Esophagus squamous epithelium (tissue), 5 donors: ENCODE measurements at regions not wholly inside any gene's neighbourhood (a gene's known extent, or its start where the extent isn't known, plus 50 kb on each side); places are given as distances from the start of the nearest gene placed in this dataset.

Experiments
- DNase-seq: peaks from one replicate; lab custom pipeline; 2025; lab: John Stamatoyannopoulos, UW
- H3K27ac ChIP-seq, 4 donors: fragments of 200-600 bp; sonication (generic); one replicate each; pipeline ENCODE4 v1.5.1; 2016 to 2019; ENCODE audit warnings: mild to moderate bottlenecking in 1 of 4
- H3K27me3 ChIP-seq, 4 donors: fragments of 200-600 bp; sonication (generic); 1 replicate in 3 of 4; 2 replicates in 1 of 4; pipeline versions ENCODE4 v1.5.1 to v1.6.0; 2017 to 2021; ENCODE audit warnings: antibody characterized with exemption in 1 of 4
- H3K36me3 ChIP-seq, 3 donors: fragments of 200-600 bp; sonication (generic); one replicate each; pipeline ENCODE4 v1.5.1; 2016 to 2019
- H3K4me1 ChIP-seq, 3 donors: fragments of 200-600 bp; sonication (generic); one replicate each; pipeline ENCODE4 v1.5.1; 2017 to 2019
- H3K4me3 ChIP-seq, 4 donors: fragments of 200-600 bp; sonication (generic); 1 replicate in 3 of 4; 2 replicates in 1 of 4; pipeline ENCODE4 v1.5.1; 2016 to 2019; ENCODE audit warnings: mild to moderate bottlenecking in 2 of 4, moderate library complexity in 1 of 4
- H3K9me3 ChIP-seq, 3 donors: fragments of 200-600 bp; sonication (generic); one replicate each; pipeline ENCODE4 v1.5.1; 2016 to 2019
- CTCF ChIP-seq, 6 experiments: fragments of 450-650 bp in 4 of 6; fragments of 200-600 bp in 2 of 6; sonication (generic) in 2 of 6; IDR thresholded peaks; one replicate each; pipeline ENCODE4 v1.5.1; 2016 to 2019; ENCODE audit warnings: antibody characterized with exemption in 6 of 6, mild to moderate bottlenecking in 4 of 6, moderate library complexity in 4 of 6
- POLR2A ChIP-seq, 4 donors: fragments of 450-650 bp; IDR thresholded peaks; one replicate each; pipeline ENCODE4 v1.6.1; 2017; ENCODE audit warnings: antibody characterized with exemption in 4 of 4, mild to moderate bottlenecking in 4 of 4, moderate library complexity in 3 of 4
- WGBS, 2 donors: methylation state at CpG; one replicate each; pipeline ENCODE4 v1.1.5; 2018; 5-methylcytosine and 5-hydroxymethylcytosine counted together
- intact Hi-C: fragments of 100-400 bp; cut with DNase I; formaldehyde crosslinking; loops from one replicate; pipeline ENCODE4 v1.15.0; 2022
- donor health status: DM: yes; HTN: yes; CAD: no.

GRCh38 chr18:30177056-30177455, 865.5 kb downstream of the DSC3 start:
- Histone ChIP-seq H3K36me3 (no peaks in the 10 kb centered on the region), H3K9me3 (peaks cover 0 to 9% (median 8%) of the 10 kb centered on the region in 3 donors), H3K4me3 (no peak overlapping the region), H3K27me3 (no peaks in the 10 kb centered on the region), H3K27ac (no peak overlapping the region), H3K4me1 (no peaks in the 10 kb centered on the region)
- 67 to 69% methylated on average over 4 of the region's 4 CpGs for WGBS, 2 donors
- intact Hi-C loops: no loop called here
- TF ChIP-seq POLR2A (IDR thresholded peaks at IDR 0.05): no peak
- no peak for TF ChIP-seq CTCF (IDR thresholded peaks at IDR 0.05)
- no peak for DNase-seq

- Histone ChIP-seq H3K27ac (no peak overlapping the region), H3K36me3 (no peaks in the 10 kb centered on the region), H3K9me3 (peaks cover 0 to 9% (median 8%) of the 10 kb centered on the region in 3 donors), H3K4me3 (no peak overlapping the region), H3K27me3 (no peaks in the 10 kb centered on the region), H3K4me1 (no peaks in the 10 kb centered on the region)
- intact Hi-C loops: no loop called here
- TF ChIP-seq POLR2A (IDR thresholded peaks at IDR 0.05): no peak
- no peak for TF ChIP-seq CTCF (IDR thresholded peaks at IDR 0.05)
- no peak for DNase-seq
- WGBS, 2 donors: 84 to 90% methylated on average over 16 to 18 of the region's 19 CpGs
These were observed 866.8 kb downstream of the DSC3 start for GRCh38 chr18:30175621-30176225.

- Histone ChIP-seq H3K4me1 (no peaks in the 10 kb centered on the region), H3K9me3 (peaks cover 0 to 9% (median 8%) of the 10 kb centered on the region in 3 donors), H3K36me3 (no peaks in the 10 kb centered on the region), H3K4me3 (no peak overlapping the region), H3K27ac (no peak overlapping the region), H3K27me3 (no peaks in the 10 kb centered on the region)
- no CpG with 5 or more reads among the region's 52 CpGs for whole genome bisulfite sequencing, 2 donors
- intact Hi-C loops: no loop called here
- DNase-seq: no peak
- TF ChIP-seq POLR2A (IDR thresholded peaks at IDR 0.05) (no peak), CTCF (IDR thresholded peaks at IDR 0.05) (no peak)
These were observed 867.4 kb downstream of the DSC3 start for GRCh38 chr18:30175061-30175574.

- Histone ChIP-seq H3K4me3 (no peak overlapping the region), H3K27ac (no peak overlapping the region), H3K36me3 (no peaks in the 10 kb centered on the region), H3K27me3 (no peaks in the 10 kb centered on the region), H3K4me1 (no peaks in the 10 kb centered on the region), H3K9me3 (no peaks in the 10 kb centered on the region)
- intact Hi-C loops: no loop called here
- no peak for TF ChIP-seq CTCF (IDR thresholded peaks at IDR 0.05)
- no peak for TF ChIP-seq POLR2A (IDR thresholded peaks at IDR 0.05)
- WGBS, 2 donors: 79 to 81% methylated on average over 2 of the region's 2 CpGs
- no peak for DNase-seq
These were observed 879.0 kb downstream of the DSC3 start for GRCh38 chr18:30163573-30163972.

GRCh38 chr18:30160124-30160523, 882.4 kb downstream of the DSC3 start:
- Histone ChIP-seq H3K4me1 (no peaks in the 10 kb centered on the region), H3K4me3 (no peak overlapping the region), H3K36me3 (no peaks in the 10 kb centered on the region), H3K27me3 (no peaks in the 10 kb centered on the region), H3K9me3 (no peaks in the 10 kb centered on the region), H3K27ac (no peak overlapping the region)
- TF ChIP-seq POLR2A (IDR thresholded peaks at IDR 0.05): no peak
- no peak for TF ChIP-seq CTCF (IDR thresholded peaks at IDR 0.05)
- intact Hi-C loops: no loop called here
- no peak for DNase-seq
